HG02763 (cell line): ENCODE measurements at regions not wholly inside any gene's neighbourhood (a gene's known extent, or its start where the extent isn't known, plus 50 kb on each side); places are given as distances from the start of the nearest gene placed in this dataset.
"Not testable (repeated sequence)": the region's sequence is repeated elsewhere in the genome, so short reads cannot be mapped to it uniquely, and the experiment has no call there.

ENCODE experiments used
- ATAC-seq: cut with Tn5 transposase; IDR thresholded peaks from one replicate; pipeline ENCODE4 v1.9.1; 2021; ENCODE audit warnings: mild to moderate bottlenecking, moderate library complexity; ENCODE audit not compliant: unreplicated experiment

GRCh38 chr21:14757533-14758327, 211.6 kb upstream of the SAMSN1 start:
- ATAC-seq: no peak

- no peak for ATAC-seq
These were observed 209.0 kb upstream of the SAMSN1 start for GRCh38 chr21:14755086-14755485.

GRCh38 chr21:14754682-14755081, 208.6 kb upstream of the SAMSN1 start:
- no peak for ATAC-seq

GRCh38 chr21:14754259-14754604, 208.1 kb upstream of the SAMSN1 start:
- no peak for ATAC-seq

GRCh38 chr21:14753466-14754258, 207.5 kb upstream of the SAMSN1 start:
- no peak for ATAC-seq

- ATAC-seq: no peak
These were observed 207.0 kb upstream of the SAMSN1 start for GRCh38 chr21:14753069-14753465.

- no peak for ATAC-seq
These were observed 206.3 kb upstream of the SAMSN1 start for GRCh38 chr21:14752345-14752909.

- ATAC-seq: no peak
These were observed 205.7 kb upstream of the SAMSN1 start for GRCh38 chr21:14751602-14752344.

GRCh38 chr21:14751011-14751410, 204.9 kb upstream of the SAMSN1 start:
- ATAC-seq: no peak

- no peak for ATAC-seq
These were observed 203.9 kb upstream of the SAMSN1 start for GRCh38 chr21:14750041-14750440.

- ATAC-seq: no peak
These were observed 202.5 kb upstream of the SAMSN1 start for GRCh38 chr21:14748662-14749061.

GRCh38 chr21:14744368-14744767, 198.3 kb upstream of the SAMSN1 start:
- ATAC-seq: no peak

- ATAC-seq: no peak
These were observed 196.0 kb upstream of the SAMSN1 start for GRCh38 chr21:14742119-14742518.

- ATAC-seq: no peak
These were observed 195.1 kb upstream of the SAMSN1 start for GRCh38 chr21:14741256-14741655.

GRCh38 chr21:14740692-14741091, 194.6 kb upstream of the SAMSN1 start:
- no peak for ATAC-seq

GRCh38 chr21:14740116-14740515, 194.0 kb upstream of the SAMSN1 start:
- no peak for ATAC-seq

GRCh38 chr21:14739590-14739989, 193.5 kb upstream of the SAMSN1 start:
- ATAC-seq: no peak

- ATAC-seq: not testable (repeated sequence)
These were observed 192.5 kb upstream of the SAMSN1 start for GRCh38 chr21:14738576-14738975.

GRCh38 chr21:14737922-14738321, 191.8 kb upstream of the SAMSN1 start:
- no peak for ATAC-seq

- no peak for ATAC-seq
These were observed 191.2 kb upstream of the SAMSN1 start for GRCh38 chr21:14737284-14737691.

GRCh38 chr21:14736672-14737071, 190.6 kb upstream of the SAMSN1 start:
- ATAC-seq: no peak
